ENCODE measurements at regions not wholly inside any gene's neighbourhood (a gene's known extent, or its start where the extent isn't known, plus 50 kb on each side); places are given as distances from the start of the nearest gene placed in this dataset.

- TF ChIP-seq GATA1 (IDR thresholded peaks at IDR 0.05; ENCODE audit: low read depth, low read length): no peak
- DNase-seq: no peak
Measured at GRCh38 chr15:66844041-66844746, 142.2 kb downstream of the SMAD6 start.

DNA sequence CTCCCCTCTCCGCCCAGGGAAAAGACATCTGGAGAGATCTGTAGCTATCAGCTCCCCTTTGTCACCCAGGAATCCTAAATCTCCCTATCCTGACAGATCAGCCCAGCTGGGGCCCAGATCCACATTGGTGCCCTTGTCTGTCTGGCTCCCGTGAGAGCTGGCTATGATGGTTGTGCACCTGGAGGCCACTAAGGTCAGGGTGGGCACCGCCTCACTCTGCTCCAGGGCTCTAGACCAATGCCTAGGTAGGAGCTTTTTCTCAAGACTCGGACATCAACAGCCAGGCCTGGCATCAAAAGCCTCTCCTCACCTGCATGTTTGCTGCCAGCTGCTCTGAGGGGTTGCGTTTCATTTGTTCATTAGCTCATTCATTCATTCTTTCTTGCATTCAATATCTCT is 142.7 kb downstream of the SMAD6 start:
- TF ChIP-seq GATA1 (IDR thresholded peaks at IDR 0.05; ENCODE audit: low read depth, low read length) (no peak), POLR2A (IDR thresholded peaks at IDR 0.05; ENCODE audit: low read length) (no peak)

GRCh38 chr15:66845266-66845785 is 143.3 kb downstream of the SMAD6 start:
- DNase-seq: no peak
- no peak for TF ChIP-seq GATA1 (IDR thresholded peaks at IDR 0.05; ENCODE audit: low read depth, low read length)
- no peak for TF ChIP-seq POLR2A (IDR thresholded peaks at IDR 0.05; ENCODE audit: low read length)

More for the DNA sequence above, 142.7 kb downstream of the SMAD6 start:
- DNase-seq: no peak

DNA sequence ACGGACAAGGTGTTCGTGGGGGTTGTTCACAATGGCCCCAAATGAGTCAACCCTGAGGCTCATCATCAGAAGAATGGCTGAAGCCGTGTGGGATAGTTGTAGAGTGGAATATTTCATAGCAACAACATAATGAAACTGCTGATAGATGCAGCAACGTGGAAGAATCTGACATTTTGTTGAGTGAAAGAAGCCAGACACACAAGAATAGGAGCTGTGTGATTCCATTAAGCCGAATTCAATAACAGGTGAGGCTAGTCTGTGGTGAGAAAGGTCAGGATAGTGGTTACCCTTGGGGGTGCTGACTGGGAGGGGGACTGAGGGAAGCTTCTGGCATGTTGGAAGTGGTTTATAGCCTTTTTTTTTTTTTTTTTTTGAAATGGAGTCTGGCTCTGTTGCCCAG is 144.0 kb downstream of the SMAD6 start:
- TF ChIP-seq POLR2A (IDR thresholded peaks at IDR 0.05; ENCODE audit: low read length): no peak
- no peak for TF ChIP-seq GATA1 (IDR thresholded peaks at IDR 0.05; ENCODE audit: low read depth, low read length)
- DNase-seq: no peak

GRCh38 chr15:66846811-66847210 is 144.8 kb downstream of the SMAD6 start:
- DNase-seq: no peak
- TF ChIP-seq GATA1 (IDR thresholded peaks at IDR 0.05; ENCODE audit: low read depth, low read length): no peak
- no peak for TF ChIP-seq POLR2A (IDR thresholded peaks at IDR 0.05; ENCODE audit: low read length)

DNA sequence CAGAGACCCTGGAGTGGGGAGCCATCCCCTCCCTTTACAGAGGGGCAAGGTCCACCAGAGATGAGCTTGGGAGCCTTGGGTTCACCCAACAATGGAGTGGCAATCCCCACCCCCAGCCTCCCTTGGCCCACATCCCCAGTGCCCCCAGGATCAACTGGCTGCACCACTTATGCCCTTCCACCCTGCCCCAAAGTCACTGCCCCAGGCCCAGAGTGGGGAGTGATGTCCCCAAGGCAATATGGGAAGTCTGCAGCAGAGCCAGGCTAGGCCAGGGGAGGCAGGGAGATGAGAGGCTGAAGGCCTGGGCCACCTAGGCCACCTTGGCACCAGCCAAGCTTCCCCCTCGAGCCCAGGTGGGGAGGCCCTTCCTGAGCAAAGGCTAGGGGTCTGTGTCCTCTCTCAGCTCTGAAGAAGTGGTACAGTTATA is 145.5 kb downstream of the SMAD6 start:
- DNase-seq: no peak

GRCh38 chr15:66848116-66848515 is 146.1 kb downstream of the SMAD6 start:
- no peak for DNase-seq
- TF ChIP-seq GATA1 (IDR thresholded peaks at IDR 0.05; ENCODE audit: low read depth, low read length) (no peak), POLR2A (IDR thresholded peaks at IDR 0.05; ENCODE audit: low read length) (no peak)

More for the DNA sequence above, 145.5 kb downstream of the SMAD6 start:
- TF ChIP-seq POLR2A (IDR thresholded peaks at IDR 0.05; ENCODE audit: low read length) (no peak), GATA1 (IDR thresholded peaks at IDR 0.05; ENCODE audit: low read depth, low read length) (no peak)

DNA sequence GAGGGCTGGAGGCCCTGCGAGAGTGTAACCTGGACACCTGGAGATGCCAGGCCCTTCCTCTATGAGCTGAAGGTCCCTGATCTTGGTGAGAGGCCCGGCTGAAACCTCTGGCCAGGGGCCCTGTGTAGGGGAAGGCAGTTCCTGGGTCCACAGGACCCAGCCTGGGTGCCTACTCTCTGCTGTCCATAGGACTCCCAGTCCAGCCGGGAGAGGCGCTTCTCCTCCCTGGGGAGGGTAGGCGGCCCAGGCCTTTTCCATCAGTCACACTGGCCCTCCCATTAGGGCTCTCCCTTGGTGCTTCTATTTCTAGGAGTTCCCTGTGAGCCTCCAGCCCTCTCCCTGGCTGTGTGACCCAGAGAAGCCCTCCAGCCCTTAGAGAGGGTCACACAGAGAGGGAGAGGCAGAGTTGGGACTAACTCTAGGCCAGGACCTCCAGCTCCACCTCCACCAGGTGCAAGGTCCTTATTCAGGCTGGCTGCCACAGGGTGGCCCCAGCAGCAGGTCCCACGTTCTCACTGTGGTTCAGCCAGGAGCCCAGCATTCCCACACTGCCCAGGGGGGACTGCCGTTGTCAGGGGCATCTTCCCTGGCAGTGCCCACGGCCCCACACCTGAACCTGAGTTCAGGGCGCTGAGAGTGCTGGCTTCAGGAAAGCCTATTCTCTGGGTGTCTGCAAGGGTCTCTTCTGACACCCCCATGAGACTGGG is 146.8 kb downstream of the SMAD6 start:
- no peak for DNase-seq
- no peak for TF ChIP-seq GATA1 (IDR thresholded peaks at IDR 0.05; ENCODE audit: low read depth, low read length)
- no peak for TF ChIP-seq POLR2A (IDR thresholded peaks at IDR 0.05; ENCODE audit: low read length)

- TF ChIP-seq POLR2A (IDR thresholded peaks at IDR 0.05; ENCODE audit: low read length) (no peak), GATA1 (IDR thresholded peaks at IDR 0.05; ENCODE audit: low read depth, low read length) (no peak)
- no peak for DNase-seq
Measured at GRCh38 chr15:66849393-66849745, 147.3 kb downstream of the SMAD6 start.

- TF ChIP-seq GATA1 (IDR thresholded peaks at IDR 0.05; ENCODE audit: low read depth, low read length): no peak
- no peak for TF ChIP-seq POLR2A (IDR thresholded peaks at IDR 0.05; ENCODE audit: low read length)
Measured at GRCh38 chr15:66849746-66850077, 147.7 kb downstream of the SMAD6 start.

GRCh38 chr15:66850078-66850991 is 148.3 kb downstream of the SMAD6 start:
- DNase-seq: peak; percentile 47 to 49
- no peak for TF ChIP-seq POLR2A (IDR thresholded peaks at IDR 0.05; ENCODE audit: low read length)
- TF ChIP-seq GATA1 (IDR thresholded peaks at IDR 0.05; ENCODE audit: low read depth, low read length): no peak

More at GRCh38 chr15:66849746-66850077, 147.7 kb downstream of the SMAD6 start:
- no peak for DNase-seq

GRCh38 chr15:66850996-66851310 is 148.9 kb downstream of the SMAD6 start:
- TF ChIP-seq GATA1 (IDR thresholded peaks at IDR 0.05; ENCODE audit: low read depth, low read length): no peak
- no peak for TF ChIP-seq POLR2A (IDR thresholded peaks at IDR 0.05; ENCODE audit: low read length)
- no peak for DNase-seq

GRCh38 chr15:66851311-66852063 is 149.5 kb downstream of the SMAD6 start:
- peak; percentile 85 to 89 for DNase-seq
- TF ChIP-seq GATA1 (IDR thresholded peaks at IDR 0.05; ENCODE audit: low read depth, low read length) (no peak), POLR2A (IDR thresholded peaks at IDR 0.05; ENCODE audit: low read length) (no peak)
